Panc1 (cell line): ENCODE measurements at regions not wholly inside any gene's neighbourhood (a gene's known extent, or its start where the extent isn't known, plus 50 kb on each side); places are given as distances from the start of the nearest gene placed in this dataset.

Experiments used
- ATAC-seq: fragments of 200-7000 bp; cut with Tn5 transposase; 2 replicates; pipeline ENCODE4 v1.9.1; 2020; ENCODE audit warnings: mild to moderate bottlenecking, moderate library complexity
- BruUV-seq: library from RNA; stranded (reverse); fragments of 400-500 nt; replicated peaks from 2 replicates; lab custom pipeline; 2021; lab: Mats Ljungman, UMichigan
- CTCF ChIA-PET: fragments of 300-600 bp; sonication (Branson Sonifier 250); formaldehyde crosslinking; loops from one replicate; lab custom pipeline; 2022; ENCODE audit warnings: antibody characterized with exemption; lab: Charles Lee
- POLR2A ChIA-PET: fragments of 300-600 bp; sonication (Branson Sonifier 250); formaldehyde crosslinking; loops from one replicate; lab custom pipeline; 2022; ENCODE audit warnings: antibody characterized with exemption; lab: Charles Lee
- DNase-seq: peaks from one replicate; pipeline ENCODE4 v3.0.0-alpha.2; 2010; ENCODE audit warnings: low read depth, low spot score
- H3K27ac ChIP-seq: 2 replicates; pipeline ENCODE4 v1.5.1; 2011; ENCODE audit warnings: mild to moderate bottlenecking, low read length, inconsistent platforms
- H3K27me3 ChIP-seq: fragments of 200-500 bp; sonication (Bioruptor generic); 2 replicates; pipeline ENCODE4 v1.6.0; 2014; ENCODE audit warnings: low read length, inconsistent platforms; ENCODE audit not compliant: control insufficient read depth, insufficient read depth
- H3K36me3 ChIP-seq: fragments of 200-500 bp; sonication (Bioruptor generic); 2 replicates; pipeline ENCODE4 v1.5.1; 2014; ENCODE audit warnings: inconsistent platforms, mild to moderate bottlenecking, low read length, moderate library complexity; ENCODE audit not compliant: control insufficient read depth, insufficient read depth
- H3K4me1 ChIP-seq: 2 replicates; pipeline ENCODE4 v1.5.1; 2011; ENCODE audit warnings: inconsistent platforms, mild to moderate bottlenecking, low read length, moderate library complexity; ENCODE audit not compliant: control insufficient read depth, insufficient read depth
- H3K4me3 ChIP-seq, 2 experiments: 2 replicates each; pipeline ENCODE4 v1.5.1; 2011 to 2012; ENCODE audit warnings: low read depth in 2 of 2, low read length in 2 of 2, mild to moderate bottlenecking in 2 of 2, inconsistent platforms in 1 of 2, moderate library complexity in 1 of 2
- H3K9me3 ChIP-seq: fragments of 200-500 bp; sonication (Bioruptor generic); 2 replicates; pipeline ENCODE4 v1.5.1; 2014; ENCODE audit warnings: low read depth, mild to moderate bottlenecking, inconsistent platforms, low read length, moderate library complexity; ENCODE audit not compliant: control insufficient read depth, insufficient read depth
- POLR2AphosphoS5 ChIP-seq: IDR thresholded peaks from 2 replicates; pipeline ENCODE4 v1.6.1; 2012; ENCODE audit warnings: mild to moderate bottlenecking, low read depth, low read length, moderate library complexity
- SIN3A ChIP-seq: IDR thresholded peaks from 2 replicates; pipeline ENCODE4 v1.6.1; 2012; ENCODE audit warnings: low read depth, mild to moderate bottlenecking, low read length, moderate library complexity, borderline replicate concordance; ENCODE audit not compliant: insufficient read depth
- TCF7L2 ChIP-seq: IDR thresholded peaks from 2 replicates; pipeline ENCODE4 v1.6.1; 2011; ENCODE audit warnings: mild to moderate bottlenecking, low read depth, low read length, inconsistent platforms
- in situ Hi-C: cut with HindIII; loops from 2 replicates; pipeline ENCODE4 v1.10.0; 2016; ENCODE audit warnings: low sequenced_read_pairs, low pct_unique_long_range_greater_than_20kb
- intact Hi-C: fragments of 100-400 bp; cut with micrococcal nuclease; formaldehyde crosslinking; loops from one replicate; pipeline ENCODE4 v1.10.0; 2022; ENCODE audit not compliant: unreplicated experiment
- TF ChIP-seq, protein P1 (sequence below): fragments of 450-650 bp; IDR thresholded peaks from 2 replicates; pipeline ENCODE4 v1.5.1; 2017; ENCODE audit warnings: mild to moderate bottlenecking
- TF ChIP-seq, protein P2 (sequence below), 2 experiments: IDR thresholded peaks; 2 replicates each; pipeline ENCODE4 v1.6.1; 2011 to 2012; ENCODE audit warnings: low read depth in 2 of 2, control low read depth in 1 of 2, low read length in 1 of 2, mild to moderate bottlenecking in 1 of 2, moderate library complexity in 1 of 2; ENCODE audit not compliant: insufficient read depth in 1 of 2

DNA sequence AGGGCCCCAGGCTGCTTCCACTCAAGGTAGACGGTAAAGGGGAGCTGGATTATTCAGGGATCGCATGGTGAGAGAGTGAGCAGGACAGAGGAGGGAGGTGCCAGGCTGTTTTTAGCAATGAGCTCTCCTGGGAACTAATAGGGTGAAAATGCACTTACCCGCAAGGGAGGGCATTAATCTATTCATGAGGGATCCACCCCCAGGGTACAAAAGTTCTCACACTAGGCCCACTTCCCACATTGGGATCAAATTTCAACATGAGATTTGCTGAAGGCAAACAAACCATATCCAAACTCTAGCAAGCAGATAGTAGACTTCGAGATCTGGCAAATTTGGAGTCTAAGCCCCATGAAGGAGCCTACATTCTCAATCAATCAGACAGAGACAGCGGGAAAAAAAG lies 408.6 kb downstream of the RNF144B start:
- in situ Hi-C loops (no loop called here), intact Hi-C loops (no loop called here)
- Histone ChIP-seq H3K27me3 (no peaks in the 10 kb centered on the region), H3K9me3 (no peaks in the 10 kb centered on the region), H3K4me3 (no peak overlapping the region), H3K36me3 (no peaks in the 10 kb centered on the region), H3K4me1 (no peaks in the 10 kb centered on the region), H3K27ac (no peak overlapping the region)
- TF ChIP-seq, protein P1, sequence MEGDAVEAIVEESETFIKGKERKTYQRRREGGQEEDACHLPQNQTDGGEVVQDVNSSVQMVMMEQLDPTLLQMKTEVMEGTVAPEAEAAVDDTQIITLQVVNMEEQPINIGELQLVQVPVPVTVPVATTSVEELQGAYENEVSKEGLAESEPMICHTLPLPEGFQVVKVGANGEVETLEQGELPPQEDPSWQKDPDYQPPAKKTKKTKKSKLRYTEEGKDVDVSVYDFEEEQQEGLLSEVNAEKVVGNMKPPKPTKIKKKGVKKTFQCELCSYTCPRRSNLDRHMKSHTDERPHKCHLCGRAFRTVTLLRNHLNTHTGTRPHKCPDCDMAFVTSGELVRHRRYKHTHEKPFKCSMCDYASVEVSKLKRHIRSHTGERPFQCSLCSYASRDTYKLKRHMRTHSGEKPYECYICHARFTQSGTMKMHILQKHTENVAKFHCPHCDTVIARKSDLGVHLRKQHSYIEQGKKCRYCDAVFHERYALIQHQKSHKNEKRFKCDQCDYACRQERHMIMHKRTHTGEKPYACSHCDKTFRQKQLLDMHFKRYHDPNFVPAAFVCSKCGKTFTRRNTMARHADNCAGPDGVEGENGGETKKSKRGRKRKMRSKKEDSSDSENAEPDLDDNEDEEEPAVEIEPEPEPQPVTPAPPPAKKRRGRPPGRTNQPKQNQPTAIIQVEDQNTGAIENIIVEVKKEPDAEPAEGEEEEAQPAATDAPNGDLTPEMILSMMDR, result no peak
- TF ChIP-seq, protein P2, sequence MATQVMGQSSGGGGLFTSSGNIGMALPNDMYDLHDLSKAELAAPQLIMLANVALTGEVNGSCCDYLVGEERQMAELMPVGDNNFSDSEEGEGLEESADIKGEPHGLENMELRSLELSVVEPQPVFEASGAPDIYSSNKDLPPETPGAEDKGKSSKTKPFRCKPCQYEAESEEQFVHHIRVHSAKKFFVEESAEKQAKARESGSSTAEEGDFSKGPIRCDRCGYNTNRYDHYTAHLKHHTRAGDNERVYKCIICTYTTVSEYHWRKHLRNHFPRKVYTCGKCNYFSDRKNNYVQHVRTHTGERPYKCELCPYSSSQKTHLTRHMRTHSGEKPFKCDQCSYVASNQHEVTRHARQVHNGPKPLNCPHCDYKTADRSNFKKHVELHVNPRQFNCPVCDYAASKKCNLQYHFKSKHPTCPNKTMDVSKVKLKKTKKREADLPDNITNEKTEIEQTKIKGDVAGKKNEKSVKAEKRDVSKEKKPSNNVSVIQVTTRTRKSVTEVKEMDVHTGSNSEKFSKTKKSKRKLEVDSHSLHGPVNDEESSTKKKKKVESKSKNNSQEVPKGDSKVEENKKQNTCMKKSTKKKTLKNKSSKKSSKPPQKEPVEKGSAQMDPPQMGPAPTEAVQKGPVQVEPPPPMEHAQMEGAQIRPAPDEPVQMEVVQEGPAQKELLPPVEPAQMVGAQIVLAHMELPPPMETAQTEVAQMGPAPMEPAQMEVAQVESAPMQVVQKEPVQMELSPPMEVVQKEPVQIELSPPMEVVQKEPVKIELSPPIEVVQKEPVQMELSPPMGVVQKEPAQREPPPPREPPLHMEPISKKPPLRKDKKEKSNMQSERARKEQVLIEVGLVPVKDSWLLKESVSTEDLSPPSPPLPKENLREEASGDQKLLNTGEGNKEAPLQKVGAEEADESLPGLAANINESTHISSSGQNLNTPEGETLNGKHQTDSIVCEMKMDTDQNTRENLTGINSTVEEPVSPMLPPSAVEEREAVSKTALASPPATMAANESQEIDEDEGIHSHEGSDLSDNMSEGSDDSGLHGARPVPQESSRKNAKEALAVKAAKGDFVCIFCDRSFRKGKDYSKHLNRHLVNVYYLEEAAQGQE (IDR thresholded peaks at IDR 0.05; ENCODE audit: insufficient read depth in 1 of 2, low read depth in 2 of 2, low read length in 1 of 2), result no peak
- no peak for TF ChIP-seq SIN3A
- ATAC-seq, result no peak
- no TSS peak for BruUV-seq
- no peak for DNase-seq
- ChIA-PET CTCF (no interaction called here), POLR2A (no interaction called here)

DNA sequence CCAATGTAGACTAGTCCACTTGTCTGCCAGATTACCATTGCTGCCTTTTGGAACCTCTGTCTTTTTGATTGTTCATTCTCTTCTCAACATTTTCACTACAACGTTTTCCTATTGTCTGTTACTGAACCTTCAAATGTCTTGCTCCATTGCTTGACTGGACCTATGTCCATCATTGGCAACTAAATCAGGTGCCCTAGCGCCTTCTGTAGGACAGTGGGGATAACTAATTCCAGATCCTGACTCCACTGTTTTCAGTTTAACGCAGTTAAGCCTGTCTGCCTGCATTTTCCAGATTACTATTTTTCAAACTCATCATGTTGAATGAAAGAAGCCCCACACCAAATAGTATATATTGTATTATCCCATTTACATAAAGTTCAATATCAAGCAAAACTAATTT lies 433.6 kb downstream of the RNF144B start:
- DNase-seq (no peak), ATAC-seq (no peak)
- CTCF ChIA-PET, result no interaction called here
- intact Hi-C loops, result no loop called here
- in situ Hi-C loops, result no loop called here
- BruUV-seq, result no TSS peak
- Histone ChIP-seq H3K4me1 (no peaks in the 10 kb centered on the region), H3K9me3 (peaks cover 17% of the 10 kb centered on the region; the same call in 1 of the 2 replicates), H3K27ac (no peak overlapping the region), H3K36me3 (no peaks in the 10 kb centered on the region), H3K4me3 (no peak overlapping the region), H3K27me3 (no peaks in the 10 kb centered on the region)
- POLR2A ChIA-PET, result no interaction called here
- TF ChIP-seq, protein P1, result no peak
- TF ChIP-seq SIN3A (no peak), POLR2AphosphoS5 (no peak), TCF7L2 (no peak)
- TF ChIP-seq, protein P2 (IDR thresholded peaks at IDR 0.05; ENCODE audit: insufficient read depth in 1 of 2, low read depth in 2 of 2, low read length in 1 of 2), result no peak
